Ammon's horn (tissue), 1 donor: ENCODE measurements at regions not wholly inside any gene's neighbourhood (a gene's known extent, or its start where the extent isn't known, plus 50 kb on each side); places are given as distances from the start of the nearest gene placed in this dataset.

ENCODE experiments used
- DNase-seq: peaks from one replicate; pipeline ENCODE4 v3.0.0-alpha.2; 2016; ENCODE audit warnings: low spot score

- DNase-seq, result no peak
Observed at GRCh38 chr15:98455904-98456303, 192.4 kb upstream of the IGF1R start.

GRCh38 chr15:98476559-98476958, 171.8 kb upstream of the IGF1R start:
- DNase-seq, result no peak

DNA sequence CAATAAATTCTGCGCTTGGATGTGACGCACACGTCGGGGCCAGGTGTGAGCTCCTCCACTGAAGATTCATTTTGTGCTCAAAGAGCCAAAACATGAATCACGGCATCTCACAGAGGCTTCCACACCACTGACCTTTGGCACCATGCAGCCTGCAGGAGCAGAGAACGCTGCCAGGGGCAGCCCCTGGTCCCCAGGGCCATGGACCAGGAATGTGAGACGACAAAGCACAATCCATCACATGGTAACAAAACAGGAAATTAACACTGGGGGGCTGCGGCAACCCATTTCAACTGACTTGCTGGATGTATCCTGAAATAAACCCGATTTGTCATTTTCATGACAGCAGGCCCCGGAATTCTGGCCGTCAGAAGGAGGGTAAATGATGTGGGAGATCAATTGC, 167.5 kb upstream of the IGF1R start:
- no peak for DNase-seq

DNA sequence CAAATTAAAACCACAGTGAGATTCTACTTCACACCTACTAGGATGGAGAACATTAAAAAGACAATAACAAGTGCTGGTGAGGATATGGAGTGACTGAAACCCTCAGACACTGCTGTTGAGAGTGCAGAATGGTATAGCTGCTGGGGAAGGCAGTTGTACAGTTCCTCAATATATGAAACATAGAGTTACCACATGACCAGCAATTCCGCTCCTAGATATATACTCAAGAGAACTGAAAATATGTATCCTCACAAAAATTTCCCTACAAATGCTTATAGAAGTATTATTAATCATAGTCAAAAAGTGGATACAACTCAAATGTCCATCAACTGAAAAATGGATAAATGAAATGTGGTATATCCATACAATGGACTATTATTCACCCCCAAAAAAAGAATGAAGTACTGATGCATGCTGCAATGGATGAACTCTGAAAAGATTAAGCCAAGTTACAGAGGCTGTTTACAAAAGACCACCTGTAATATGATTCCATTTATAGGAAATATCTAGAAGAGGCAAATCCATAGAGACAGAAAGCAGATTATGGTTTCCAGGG, 164.7 kb upstream of the IGF1R start:
- DNase-seq, result no peak

DNA sequence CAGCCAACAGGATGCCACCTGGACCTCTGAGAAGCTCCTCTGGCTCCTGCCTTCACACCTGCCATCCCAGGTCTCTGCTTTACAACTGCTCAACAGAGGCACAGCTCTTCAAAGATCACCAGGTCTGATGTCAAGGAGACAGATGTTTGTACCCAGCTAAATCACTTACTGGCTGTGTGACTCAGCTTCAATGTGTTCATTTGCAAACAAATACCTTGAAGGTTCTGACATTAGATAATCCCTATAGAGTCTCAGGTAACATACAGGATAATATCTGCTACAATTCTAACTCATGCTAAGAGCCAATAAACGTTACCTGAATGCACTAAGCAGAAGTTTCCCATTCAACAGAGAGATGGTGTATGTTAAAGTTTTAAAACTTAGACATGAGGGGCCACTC, 163.4 kb upstream of the IGF1R start:
- DNase-seq, result no peak

- no peak for DNase-seq
Observed at GRCh38 chr15:98485451-98485850, 162.9 kb upstream of the IGF1R start.

DNA sequence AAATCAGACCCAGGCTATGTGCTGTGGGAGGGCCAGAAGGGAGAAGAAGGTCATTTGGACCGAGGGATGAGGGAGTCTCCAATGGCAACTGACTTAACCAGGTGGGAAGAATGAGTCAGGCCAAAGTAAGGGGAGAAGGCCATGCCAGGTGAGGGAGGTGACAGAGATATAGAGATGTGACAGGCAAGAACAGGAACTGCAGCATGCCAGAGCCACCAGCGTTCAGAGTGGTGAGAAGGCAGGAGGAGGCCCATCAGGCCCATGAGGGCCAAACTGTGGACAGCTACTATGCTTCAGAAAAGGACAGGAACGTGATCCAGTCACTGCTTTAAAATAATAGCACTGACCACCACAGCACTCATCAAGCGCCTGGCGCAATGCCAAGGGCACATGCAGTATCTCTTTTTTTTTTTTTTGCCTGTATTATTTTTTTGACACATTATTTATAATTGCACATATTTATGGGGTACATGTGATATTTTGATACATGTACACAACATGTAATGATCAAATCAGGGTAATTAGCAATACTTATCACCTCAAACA, 154.3 kb upstream of the IGF1R start:
- DNase-seq, result no peak

DNA sequence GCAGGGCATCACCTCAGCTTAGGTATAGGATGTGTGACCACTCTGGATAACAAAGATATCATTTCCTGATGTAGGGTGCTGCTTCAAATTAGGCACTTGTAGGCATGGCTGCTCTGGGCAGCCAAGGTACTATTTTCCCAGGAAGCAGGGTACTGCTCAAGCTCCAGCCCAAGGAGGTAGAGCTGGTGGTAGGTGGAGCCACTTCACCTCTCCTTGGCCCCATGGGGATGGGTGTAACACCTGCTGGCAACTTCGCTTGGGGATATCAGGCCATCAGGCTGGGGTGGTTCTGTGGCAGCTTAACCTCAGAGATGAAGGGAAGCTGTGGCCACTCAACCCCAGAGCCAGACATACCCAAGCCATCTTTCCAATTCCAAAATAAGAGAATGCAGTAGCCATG, 147.1 kb upstream of the IGF1R start:
- DNase-seq, result no peak

DNA sequence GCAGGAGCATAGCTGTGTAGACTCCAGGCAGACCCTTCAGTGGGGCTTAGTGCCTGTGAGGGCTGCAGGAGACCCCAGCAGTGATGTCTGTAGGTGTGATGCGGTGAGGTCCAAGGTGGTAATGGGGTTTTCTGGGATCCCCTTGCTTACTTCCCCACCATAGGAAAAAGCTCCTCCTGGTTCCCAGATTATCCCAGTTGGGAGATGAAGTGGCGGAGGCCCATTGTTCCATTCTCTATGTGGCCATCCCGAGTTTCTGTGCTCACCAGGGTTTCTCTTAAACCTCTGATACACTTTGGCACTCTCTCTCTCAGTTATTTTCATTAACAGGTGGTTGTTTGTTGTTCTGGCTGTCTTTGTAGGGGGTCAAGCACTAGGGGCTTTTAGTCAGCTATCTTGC, 146.7 kb upstream of the IGF1R start:
- DNase-seq, result no peak

GRCh38 chr15:98503970-98504369, 144.4 kb upstream of the IGF1R start:
- no peak for DNase-seq

GRCh38 chr15:98504998-98505397, 143.3 kb upstream of the IGF1R start:
- no peak for DNase-seq

DNA sequence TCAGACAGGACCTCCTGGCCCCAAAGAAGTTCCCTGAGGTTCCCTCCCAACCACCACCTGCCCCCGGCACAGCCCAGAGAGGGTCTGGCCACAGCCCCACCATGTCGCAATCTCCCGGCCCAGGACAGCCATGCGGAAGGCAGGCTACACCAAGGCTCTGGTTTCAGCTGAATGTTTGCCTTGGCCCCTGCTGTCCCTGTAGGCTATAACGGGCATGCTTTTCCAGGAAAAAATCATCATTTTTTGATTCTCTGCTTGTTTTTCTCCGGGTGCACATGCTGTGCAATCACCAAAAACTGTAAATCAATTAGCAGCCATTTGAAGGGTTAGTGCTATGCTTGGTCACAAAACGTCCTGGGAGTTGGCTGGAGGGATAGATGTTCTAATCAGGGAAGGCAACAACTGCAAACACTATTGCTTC, 142.7 kb upstream of the IGF1R start:
- no peak for DNase-seq

- no peak for DNase-seq
Observed at GRCh38 chr15:98506172-98506571, 142.2 kb upstream of the IGF1R start.

- DNase-seq, result no peak
Observed at GRCh38 chr15:98506711-98507110, 141.6 kb upstream of the IGF1R start.

DNA sequence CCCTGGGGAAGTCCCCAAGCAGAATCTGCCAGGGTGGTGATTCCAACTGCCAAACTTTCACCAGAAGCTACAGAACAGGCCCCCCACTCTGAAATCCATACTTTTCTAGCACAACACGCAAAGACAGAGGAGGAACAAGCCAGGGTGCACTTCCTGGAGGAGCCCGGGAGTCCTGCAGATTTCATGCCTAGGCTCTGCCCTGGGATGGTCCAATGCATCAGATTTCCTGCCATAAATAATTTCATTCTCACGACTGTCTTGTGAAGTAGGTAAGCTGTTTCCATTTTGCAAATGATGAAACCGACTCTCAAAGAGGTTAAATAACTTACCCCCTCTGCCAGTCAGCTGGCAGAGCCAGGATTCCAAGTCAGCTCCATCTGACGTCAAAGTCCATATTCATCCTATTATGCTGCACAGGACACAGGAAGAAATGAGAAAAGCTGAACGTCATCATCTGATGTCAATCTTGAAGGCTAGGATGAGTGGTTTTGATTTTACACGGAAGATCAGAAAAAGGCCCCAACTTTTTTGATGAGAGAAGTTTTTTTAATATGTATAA, 134.8 kb upstream of the IGF1R start:
- DNase-seq, result no peak

DNA sequence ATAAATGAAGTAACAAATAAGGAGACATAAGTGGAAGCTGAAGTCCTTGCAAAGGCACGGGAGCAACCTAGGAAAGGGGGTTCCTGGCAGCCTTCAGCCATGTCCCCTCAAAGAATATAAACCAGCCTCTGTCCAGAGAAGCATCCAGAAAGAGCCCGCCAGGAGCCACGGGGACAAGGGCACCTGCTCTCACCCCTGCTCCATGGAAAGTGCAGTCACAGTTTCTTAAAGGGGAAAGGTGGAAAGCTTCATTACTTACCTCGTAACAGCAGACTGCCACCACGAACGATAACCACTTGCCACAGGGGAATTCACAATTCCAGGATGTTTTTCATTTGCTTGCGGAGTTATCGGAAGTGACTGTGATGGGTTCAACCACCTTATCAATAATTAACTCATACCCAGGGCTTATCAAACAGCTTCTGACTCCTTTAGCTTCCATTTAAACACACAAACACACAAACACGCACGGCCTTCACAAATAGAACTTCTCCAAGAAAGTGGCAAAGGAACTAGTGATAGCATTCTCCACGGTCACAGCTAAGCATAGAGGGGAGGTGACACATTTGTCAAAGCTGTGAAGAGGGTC, 134.2 kb upstream of the IGF1R start:
- DNase-seq, result no peak

DNA sequence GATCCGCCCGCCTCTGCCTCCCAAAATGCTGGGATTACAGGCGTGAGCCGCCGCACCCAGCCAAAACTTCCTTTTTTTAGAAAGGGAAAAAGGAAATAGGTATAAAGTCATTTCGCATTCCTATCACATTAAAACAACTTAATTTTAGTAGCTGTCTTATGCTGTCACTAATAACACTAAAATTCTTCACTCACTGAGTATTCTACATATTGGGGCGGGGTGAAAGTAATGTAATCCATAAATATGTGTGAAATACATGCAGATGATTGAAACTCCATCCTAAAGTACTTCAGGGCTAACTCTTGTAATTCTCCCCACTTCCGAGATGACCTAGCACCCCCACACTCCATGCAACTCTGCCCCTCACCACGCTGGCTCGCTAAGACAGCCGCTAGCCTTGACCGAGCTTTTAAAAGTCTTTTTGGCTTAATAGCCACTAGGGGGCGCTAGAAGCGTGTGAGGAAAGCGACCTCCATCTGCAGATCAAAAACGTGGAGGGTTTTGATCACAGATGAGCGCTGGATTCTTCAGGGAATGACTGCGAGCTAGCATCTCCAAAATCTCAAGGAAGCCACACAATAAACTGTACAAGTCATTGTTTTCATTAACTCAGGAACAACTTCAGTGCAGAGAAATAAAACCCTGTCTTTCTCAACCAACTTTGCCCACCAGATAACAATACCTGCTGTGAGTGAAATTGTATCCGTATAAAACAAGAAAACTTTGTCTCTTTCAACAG, 129.3 kb upstream of the IGF1R start:
- DNase-seq, result peak; percentile 84

GRCh38 chr15:98519767-98520550, 128.4 kb upstream of the IGF1R start:
- DNase-seq, result no peak

- DNase-seq, result no peak
Observed at GRCh38 chr15:98522127-98522526, 126.2 kb upstream of the IGF1R start.

DNA sequence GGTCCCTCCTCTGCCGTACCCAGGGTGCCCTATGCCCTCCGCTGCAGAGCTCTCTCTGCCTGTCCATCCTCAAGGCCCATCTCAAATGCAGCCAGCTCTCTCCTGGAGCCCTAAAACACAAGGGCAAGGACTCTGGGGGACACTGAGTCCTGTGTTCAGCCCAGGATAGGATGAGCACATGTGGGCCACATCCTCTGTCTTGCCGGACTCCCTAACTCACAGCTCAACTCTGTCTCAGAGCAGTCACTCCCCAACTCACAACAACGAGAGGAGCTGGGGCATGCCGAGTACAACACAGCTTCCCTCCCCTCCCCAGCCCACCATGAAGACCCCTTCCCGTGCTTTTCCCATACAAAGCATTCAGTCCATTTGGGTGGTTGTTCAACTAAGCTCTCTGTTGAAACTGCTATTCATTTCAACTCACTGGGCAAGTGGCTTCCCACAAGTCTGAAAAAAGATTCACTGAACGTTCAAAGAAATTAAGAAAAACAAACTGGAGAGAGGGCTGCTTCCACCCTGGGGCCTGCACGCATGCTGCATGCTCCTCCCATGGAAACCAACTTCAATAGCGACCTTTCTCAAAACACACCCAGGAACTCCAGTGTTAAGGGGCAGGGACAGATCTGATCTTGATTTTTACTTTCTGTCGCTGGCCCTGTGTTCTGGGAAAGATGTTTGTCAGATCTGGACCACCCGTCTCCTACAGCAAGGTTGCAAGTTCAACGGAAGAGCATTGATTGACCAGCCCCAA, 124.3 kb upstream of the IGF1R start:
- DNase-seq, result no peak

DNA sequence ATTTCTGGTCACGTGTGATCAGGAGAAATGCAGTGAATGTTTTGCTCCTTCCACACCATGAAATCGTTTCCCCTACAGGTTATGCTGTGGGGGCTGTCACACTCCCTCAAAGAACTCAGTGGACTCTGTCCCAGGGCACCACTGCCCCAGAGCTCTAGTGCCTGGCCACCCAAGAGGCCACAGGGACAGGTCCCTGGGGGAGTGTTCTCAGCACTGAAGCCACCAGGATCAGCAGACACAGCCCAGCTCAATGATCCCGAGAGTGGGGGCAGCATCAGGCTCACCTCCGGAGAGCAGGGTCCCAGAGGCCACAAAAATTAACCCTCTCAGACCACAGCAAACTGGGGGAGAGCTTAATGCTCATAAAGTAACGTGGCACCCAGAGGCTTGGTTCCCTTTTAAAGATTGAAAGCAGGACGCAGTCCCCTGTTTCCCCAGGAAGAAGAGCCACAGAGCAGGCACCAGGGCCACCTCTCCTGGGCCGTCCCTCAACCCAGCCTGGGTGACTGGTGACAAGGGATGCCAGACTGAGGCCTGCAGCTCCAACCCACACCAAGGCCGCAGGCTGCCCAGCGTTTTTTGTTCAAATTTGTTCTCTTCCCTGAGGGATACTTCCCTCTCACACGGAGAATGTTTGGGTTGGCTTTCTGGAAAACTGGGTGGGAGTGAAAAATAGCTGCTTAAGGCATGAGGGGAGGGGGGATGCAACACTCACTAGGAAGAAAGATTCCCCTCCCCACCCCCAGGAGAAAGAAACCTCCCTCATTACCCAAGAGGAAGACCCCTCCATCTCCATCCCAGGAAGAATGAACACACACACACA, 123.3 kb upstream of the IGF1R start:
- DNase-seq, result no peak
